ENCODE measurements at regions not wholly inside any gene's neighbourhood (a gene's known extent, or its start where the extent isn't known, plus 50 kb on each side); places are given as distances from the start of the nearest gene placed in this dataset.

DNA sequence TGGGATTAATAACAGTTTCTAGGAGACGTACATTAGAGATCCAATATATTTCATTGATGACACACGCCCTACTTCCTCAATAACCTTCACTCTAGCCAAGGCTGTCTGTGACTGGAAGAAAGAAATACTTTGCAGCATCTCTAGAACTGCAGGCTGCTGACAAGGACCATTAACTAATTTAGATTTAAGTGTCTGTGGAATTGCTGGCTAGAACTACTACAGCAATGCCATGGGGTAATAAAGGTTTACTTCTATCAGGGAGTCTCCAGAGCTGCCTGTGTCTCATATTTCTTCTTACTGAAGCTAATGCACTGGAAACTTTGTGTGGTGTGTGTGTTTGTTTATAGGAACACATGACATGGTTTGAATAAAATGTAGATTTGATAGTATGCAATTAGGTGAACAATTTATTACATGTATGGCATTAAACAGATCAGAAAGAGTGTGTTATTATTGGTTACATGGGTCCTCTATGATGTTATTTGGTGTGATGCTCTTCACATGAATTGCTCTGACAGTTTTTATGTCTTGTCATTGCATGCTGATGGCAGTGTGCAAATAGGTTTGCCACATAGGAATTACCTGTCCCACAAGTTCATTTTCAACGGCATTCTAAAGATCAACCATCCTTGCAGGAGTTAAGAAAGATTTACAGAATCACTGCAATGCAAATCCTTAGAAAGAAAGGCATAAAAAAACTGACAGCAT lies 916.2 kb upstream of the CADM2 start:
- no peak for DNase-seq (ENCODE audit: low spot score)

DNA sequence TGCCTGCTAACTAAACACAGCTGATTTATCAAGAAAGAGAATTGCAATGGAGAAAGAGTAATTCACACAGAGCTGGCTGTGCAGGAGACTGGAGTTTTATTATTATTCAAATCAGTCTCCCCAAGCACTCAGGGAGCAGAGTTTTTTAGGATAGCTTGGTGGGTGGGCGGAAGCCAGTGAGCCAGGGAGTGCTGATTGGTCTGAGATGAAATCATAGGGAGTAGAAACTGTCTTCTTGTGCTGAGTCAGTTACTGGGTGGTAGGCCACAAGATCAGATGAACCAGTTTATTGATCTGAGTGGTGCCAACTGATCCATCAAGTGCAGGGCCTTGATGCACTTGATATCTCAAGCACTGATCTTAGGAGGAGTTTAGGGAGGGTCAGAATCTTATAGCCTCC lies 891.9 kb upstream of the CADM2 start:
- DNase-seq (ENCODE audit: low spot score): no peak

DNA sequence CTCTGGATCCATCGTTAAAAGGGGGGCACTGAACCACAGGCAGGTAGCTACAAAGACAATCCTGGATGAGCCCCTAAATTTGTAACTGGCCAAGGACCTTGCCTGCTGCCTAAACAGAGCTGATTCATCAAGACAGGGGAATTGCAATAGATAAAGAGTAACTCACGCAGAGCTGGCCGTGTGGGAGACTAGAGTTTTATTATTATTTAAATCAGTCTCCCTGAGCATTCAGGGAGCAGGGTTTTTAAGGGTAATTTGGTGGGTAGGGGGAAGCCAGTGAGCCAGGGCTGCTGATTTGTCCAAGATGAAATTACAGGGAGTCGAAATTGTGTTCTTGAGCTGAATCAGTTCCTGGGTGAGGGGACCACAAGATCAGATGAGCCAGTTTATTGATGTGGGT lies 885.1 kb upstream of the CADM2 start:
- DNase-seq (ENCODE audit: low spot score): no peak

DNA sequence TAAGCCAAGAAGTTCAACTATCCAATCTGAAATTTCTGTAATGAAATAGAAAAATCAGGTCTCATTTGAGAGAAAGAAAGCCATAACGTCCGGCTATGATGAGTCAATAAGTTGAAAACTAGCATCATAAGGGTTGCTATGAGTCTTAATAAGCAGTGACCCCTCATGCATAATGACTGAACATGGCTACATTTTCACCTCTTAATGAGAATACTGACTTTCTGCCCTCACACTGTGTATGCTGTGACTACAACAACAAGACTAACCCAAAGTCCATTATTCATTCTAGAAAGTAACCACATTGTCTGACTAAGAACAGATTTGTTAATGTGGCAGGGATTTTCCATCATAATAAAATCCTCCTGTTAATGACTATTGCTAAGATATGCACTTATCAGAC lies 884.0 kb upstream of the CADM2 start:
- DNase-seq (ENCODE audit: low spot score): no peak

DNA sequence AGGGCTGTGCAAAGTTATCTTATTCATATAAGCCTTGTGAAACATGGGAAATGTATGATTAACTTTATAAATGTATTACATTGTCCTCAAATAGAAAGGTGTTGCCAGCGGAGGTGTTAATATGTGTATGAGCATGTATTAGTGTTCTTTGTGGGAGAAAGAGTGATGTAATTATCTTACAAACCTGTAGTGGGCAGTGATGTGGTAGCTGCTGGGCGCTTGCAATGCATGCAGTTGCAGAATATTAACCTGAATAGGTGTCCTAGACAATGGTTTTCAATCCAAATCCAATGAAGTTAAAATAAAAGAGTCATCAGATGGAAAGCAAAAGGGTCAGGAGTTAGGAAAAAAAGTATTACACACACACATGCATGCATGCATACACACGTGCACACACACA lies 881.3 kb upstream of the CADM2 start:
- no peak for DNase-seq (ENCODE audit: low spot score)

DNA sequence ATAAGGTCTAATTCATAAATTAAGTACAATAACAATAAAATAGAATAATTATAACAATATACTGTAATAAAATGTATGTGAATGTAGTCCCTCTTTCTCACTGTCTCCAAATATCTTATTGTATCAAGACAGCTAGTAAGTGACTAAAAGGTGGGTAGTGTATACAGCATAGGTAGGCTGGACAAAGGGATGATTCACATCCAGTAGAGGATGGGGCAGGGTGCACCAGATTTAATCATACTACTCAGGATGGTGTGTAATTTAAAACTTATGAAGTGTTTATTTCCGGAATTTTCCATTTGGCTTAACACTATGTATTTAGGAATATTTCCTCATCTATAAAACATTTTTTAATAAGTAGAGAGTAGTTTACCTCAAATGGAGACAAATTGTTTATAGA lies 876.1 kb upstream of the CADM2 start:
- no peak for DNase-seq (ENCODE audit: low spot score)

DNA sequence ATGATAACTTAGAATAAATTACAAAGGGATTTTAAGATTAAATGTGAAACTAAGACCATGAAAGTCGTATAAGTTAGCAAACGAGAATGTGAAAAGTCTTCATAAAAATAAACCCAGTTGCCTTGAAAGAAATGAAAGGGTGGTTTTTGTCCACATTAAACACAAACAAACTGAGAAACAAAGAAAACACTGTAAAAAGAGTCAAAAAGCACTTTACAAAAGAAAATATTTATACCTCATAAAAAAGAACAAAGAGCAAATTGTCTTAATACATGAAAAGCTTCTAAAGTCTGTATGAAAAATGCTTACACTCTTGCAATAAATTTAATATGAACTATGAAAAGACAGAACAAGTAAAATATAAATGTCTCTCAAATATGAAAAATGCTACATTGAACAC lies 865.9 kb upstream of the CADM2 start:
- DNase-seq (ENCODE audit: low spot score): no peak

DNA sequence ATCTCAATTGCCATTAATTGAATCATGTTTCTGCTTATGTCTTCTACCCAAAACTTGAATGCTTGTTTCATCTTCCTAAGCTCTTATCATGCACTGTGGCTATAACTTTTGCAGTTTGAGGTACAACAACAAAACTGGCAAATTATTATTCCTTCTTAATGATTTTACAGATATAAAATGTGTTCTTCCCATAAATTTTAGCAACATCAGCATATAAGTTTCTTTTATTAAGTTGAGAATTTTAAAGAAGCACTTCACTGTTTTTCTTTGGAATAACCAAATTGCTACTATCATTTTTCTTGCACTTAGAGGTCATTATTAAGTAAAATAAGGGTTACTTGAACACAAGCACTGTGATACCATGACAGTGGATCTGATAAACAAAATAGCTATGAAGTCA lies 862.6 kb upstream of the CADM2 start:
- DNase-seq (ENCODE audit: low spot score): no peak

DNA sequence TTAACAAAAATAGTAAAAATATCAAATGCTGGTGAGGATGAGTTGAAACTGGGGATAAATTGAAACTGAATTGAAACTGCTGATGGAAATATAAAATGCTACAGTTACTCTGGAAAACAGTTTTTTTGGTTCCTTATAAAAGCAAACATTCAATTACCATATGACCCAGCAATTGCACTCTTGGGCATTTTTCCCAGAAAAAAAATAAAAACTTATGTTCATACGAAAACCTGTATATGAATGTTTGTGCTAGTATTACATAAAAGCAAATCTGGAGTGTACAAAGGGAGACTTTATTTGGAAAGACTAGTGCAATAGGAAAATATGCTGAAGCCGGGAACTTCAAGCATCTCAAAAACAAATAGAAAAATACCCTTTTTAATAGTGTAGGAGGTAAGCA lies 857.9 kb upstream of the CADM2 start:
- no peak for DNase-seq (ENCODE audit: low spot score)

DNA sequence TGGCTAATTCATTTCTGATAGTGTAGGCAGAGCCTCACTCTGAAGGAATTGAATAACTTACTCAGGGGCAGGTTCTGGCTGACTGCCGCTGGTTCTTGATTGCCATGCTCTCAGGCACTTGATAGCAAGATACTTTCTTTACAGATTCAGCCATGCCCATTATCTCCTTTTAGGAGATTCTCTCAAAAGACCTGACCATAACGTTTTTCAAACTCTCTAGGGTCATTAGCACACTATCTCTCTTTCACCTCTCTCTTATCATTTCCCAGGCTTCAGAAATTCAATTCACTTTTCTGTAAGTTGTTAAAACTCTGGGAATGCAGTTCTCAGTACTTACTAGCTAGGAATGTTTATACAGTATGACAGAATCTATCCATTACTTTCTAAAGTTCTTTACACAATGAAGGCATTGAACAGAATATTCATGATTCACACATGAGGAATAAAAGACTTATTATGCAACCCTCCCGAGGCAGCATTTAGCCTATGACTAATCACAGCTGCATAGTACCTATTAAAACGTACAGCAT lies 850.3 kb upstream of the CADM2 start:
- DNase-seq (ENCODE audit: low spot score): no peak

DNA sequence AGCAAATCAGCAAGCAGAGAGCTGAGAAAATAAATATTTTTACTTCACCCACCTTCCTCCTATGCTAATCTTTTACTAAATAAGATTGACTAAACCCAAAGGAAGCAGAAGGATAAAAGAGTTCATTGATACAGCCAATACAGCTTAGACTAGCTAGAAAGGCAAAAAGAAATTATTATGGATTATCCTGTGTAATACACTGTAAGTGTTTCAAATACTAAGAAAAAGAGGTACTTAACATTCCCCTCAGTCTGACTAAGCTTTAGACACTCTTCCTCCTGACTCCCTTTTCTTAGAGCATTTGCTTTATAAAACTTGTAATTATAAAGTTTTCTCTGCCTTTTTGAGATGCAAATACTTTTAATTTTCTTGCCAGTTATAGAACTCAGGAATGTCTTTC lies 848.9 kb upstream of the CADM2 start:
- no peak for DNase-seq (ENCODE audit: low spot score)

DNA sequence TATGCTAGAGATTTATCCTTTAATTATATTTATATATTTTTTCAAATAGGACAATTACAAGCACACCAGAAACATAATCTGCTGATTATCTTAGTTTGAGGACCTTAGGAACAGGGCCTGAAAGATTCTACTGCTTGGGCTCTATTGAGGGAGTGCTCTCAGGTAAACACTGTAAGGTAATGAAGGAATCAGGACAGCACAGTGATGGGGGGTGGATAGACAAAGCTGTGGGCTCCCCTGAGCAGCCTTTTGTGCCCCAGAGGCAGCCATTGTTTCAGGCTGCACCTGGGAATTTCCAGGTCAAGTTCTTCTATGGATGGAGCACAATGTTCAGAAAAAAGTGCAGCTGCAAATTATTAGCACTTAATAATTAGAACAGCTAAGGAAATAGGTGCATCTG lies 848.0 kb upstream of the CADM2 start:
- no peak for DNase-seq (ENCODE audit: low spot score)

DNA sequence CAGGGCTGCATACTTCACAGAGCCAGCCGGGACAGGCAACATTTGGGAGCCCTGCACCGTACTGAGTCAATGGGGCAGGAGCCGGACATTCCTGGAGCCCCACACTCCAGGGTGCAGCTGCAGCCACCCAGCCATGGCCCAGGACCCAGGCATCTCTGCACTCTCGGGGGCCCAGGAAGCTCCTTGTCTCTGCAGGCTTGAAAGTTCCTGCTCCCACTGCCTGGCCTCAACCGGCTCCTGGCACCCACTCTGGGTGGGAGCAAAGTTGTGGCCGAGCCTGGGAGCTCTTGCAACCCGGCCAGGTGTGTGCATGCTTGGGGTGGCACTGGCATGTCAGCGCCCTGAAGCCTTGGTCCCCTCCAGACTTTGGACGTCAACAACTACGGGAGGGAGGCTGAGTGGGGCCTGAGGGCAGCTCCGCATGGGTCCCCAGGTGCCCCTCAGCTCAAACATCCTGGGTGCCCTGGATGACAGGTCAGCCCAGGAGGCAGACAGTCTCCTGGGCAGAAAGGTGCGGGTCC lies 833.5 kb upstream of the CADM2 start:
- no peak for DNase-seq (ENCODE audit: low spot score)

DNA sequence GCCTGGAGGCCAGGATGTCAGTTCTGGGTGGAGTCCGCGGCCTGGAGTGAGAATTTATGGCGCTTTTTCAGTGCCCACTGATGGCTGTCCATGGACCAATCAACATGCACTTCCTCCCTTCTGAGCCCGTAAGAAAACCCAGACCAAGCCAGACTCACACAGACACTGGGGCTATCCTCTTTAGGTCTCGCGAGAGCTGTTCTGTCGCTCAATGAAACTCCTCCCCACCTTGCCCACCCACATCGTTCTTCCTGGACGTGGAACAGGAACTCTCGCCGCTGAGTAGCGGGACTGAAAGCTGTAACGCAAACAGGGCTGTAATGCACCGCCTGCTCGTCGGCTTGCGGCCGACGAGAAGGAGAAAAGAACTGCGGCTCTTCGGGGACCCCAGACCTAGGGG lies 833.0 kb upstream of the CADM2 start:
- no peak for DNase-seq (ENCODE audit: low spot score)

DNA sequence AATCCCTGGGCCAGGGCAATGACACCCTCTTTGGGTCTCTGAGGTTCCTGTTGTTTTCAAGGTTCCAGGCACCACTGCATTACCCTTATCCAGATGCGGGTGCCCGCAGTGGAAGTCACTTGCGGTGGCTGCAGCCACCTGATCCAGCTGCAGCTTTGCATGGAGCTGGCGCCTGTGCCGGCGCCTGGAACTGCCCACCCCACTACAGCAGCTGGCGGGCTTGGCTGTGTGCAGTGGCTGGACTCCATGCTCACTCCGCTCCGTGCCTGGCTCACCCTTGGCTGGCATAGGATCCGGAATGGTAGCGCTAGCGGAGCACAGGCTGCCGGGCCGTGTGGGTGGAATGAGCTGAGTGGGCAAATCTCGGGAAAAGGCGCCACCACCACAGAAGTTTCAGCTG lies 832.6 kb upstream of the CADM2 start:
- DNase-seq (ENCODE audit: low spot score): no peak

DNA sequence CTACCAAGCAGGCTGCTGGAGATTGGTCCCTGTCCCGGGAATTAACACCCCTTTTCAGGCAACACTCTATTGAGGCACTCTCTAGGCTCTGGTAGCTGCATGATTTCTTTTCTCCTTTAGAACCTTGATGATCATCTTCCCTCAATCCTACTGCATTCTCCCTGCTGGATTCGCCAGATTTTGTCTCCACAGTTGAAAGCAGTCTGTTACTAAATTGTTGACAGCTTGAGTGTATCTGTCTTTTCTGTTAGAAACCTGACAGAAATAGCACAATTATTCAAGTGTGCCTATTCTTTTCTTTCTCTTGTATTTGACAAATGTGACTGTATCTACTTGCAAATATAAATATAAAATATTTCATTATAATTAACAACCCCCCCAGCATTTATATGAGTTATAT lies 830.8 kb upstream of the CADM2 start:
- DNase-seq (ENCODE audit: low spot score): no peak

DNA sequence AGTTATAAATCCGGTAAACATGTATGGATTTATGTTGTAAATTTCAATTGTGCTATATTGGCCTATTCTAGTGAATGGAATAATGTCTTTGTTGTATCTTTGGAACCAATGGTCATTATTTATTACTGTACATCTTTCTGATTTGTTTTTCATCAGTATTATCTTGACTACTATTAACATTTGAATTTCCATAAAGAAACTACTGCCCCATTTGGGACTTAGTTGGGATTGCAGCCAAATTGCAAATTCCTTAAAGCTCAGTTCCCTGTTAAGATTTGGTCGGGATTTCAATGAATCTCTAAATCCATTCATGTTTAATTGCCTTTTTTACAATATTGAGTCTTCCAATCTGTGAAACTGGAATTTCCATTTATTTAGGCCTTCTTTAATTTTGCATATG lies 822.4 kb upstream of the CADM2 start:
- no peak for DNase-seq (ENCODE audit: low spot score)

DNA sequence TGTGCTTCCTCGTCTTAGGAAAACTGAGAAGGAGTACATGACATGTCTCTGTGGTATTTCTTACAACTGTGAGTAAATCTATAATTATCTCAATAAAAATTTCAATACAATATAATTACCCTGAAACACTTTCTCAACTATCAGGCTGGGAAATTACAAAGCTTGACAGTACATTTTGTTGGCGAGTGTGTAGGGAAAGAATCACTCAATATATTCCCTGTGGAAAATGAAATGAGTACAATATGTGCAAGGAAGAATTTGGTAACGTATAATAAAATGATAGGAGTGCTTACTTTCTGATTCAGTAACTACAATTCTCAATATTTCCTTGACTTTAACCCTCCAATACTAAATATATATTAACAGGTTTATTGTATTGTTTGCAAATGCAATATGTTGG lies 818.2 kb upstream of the CADM2 start:
- no peak for DNase-seq (ENCODE audit: low spot score)

DNA sequence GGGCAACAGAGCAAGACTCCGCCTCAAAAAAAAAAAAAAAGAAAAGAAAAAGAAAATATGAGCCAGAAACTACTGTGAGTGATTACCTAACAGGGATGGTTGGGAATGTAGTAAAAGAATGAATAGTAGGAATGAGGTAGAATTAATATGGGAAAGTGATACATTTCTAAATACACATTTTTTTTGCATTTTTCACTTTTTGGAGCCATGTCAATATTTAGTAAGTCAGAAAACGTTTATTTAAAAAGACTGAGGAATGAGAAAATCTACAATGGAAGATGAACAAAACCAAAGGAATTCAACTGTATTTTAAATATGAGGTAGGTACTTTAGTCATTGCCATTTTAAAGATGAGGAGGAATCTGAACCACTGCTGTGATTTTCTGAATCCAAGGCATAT lies 817.2 kb upstream of the CADM2 start:
- DNase-seq (ENCODE audit: low spot score): no peak

DNA sequence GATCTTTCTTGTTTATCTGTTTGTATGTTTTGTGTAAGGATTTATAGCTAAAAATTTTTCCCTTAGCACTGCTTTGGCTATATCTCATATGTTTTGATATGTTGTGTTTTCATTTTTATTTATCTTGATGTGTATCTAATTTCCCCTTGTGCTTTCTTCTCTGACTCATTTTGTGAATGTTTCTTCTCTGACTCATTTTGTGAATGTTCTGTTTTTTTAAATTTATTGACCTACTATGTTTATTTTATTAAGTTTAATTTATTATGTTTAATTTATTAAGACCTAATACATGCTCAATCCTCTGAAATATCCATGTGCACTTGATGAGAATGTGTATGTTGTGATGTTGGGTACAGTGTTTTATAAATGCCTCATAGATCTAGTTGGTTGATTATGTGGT lies 793.5 kb upstream of the CADM2 start:
- no peak for DNase-seq (ENCODE audit: low spot score)

DNA sequence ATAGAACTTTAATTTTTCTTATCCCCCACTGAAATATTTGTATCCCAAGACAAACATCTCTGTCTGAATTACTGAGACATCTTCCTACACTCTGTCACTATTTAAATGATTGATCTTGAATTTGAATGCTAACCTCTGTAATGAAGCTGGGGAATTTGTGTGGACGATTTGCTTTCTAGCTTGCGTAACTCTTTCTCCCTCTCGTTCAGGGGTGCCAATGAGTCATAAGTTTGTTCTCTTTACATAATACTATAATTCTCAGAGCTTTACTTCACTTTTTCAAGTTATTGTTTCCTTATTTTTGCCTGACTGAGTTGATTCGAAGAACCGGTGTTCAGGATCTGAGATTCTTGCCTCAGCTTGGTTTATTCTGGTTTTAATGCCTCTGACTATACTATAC lies 783.3 kb upstream of the CADM2 start:
- DNase-seq (ENCODE audit: low spot score): no peak

DNA sequence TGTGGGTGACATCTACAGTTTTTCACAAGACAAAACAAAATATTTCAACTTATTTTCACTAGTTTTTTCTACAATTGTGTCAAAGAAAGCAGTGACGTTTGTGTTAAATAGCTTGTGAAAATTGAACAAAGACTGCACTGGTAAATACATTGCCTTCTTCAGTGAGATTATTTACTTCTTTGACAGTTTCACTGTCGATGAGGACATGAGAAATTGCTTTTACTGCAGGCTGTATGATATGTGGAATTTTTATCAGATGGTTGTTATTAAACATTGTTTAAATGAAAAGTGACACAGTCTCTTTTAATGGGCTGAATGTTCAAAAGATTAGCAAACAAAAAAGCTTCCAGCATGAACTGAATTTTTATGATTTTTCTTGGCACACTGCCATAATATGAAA lies 773.9 kb upstream of the CADM2 start:
- DNase-seq (ENCODE audit: low spot score): no peak

DNA sequence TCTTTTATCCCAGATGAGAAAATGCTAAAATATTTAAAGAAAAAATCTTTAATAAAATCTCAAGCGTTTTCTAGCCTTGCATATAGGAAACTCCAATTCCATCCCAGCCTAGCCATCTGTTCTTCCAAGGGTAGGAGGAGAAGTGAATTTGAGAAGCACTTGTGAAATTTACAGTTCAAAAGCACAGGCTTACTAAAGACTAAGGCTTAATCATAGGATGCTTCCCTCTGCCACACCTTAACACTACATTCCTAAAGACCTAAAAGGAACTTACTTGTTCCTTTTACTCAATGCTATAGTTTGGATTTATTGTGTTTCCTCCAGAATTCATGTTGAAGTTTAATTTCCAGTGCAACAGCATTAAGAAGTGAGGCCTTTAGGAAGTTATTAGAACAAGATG lies 764.8 kb upstream of the CADM2 start:
- no peak for DNase-seq (ENCODE audit: low spot score)

DNA sequence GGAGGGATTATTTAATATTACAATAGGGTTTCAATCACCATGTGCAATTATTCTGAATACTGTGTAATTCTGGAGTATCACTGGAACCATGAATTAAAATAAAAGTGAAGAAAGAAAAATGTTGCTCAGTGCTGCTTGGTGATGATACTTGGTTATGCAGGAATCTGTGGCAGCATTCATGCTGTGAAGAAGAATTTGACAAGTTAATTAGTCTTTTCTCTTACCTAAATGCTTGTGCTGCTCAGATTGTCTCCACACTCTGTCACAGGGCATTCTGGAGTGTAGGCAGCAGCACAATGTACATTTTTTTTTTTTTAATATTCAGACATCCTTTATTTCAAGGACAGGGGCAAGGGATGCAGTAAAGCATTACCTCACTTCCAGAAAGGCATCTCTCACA lies 749.3 kb upstream of the CADM2 start:
- DNase-seq (ENCODE audit: low spot score): no peak

Measured in SK-N-DZ (cell line).